ENCODE measurements at regions not wholly inside any gene's neighbourhood (a gene's known extent, or its start where the extent isn't known, plus 50 kb on each side); places are given as distances from the start of the nearest gene placed in this dataset.

GRCh38 chr6:93745306-93745705 lies 325.9 kb upstream of the EPHA7 start:
- Histone ChIP-seq H3K27ac (no peak overlapping the region), H3K4me1 (no peaks in the 10 kb centered on the region), H3K36me3 (no peaks in the 10 kb centered on the region), H3K4me3 (no peak overlapping the region), H3K9me3 (peaks cover 0 to 8% (median 0%) of the 10 kb centered on the region in 8 donors), H3K27me3 (replicated peaks in 1 of 7) (no peaks in the 10 kb centered on the region)
- no peak for DNase-seq
- no peak for TF ChIP-seq POLR2AphosphoS5 (IDR thresholded peaks at IDR 0.05)
- no peak for TF ChIP-seq CTCF (IDR thresholded peaks at IDR 0.05 in 8 of 11, conservative IDR thresholded peaks at IDR 0.05 in 3 of 11)
- no peak for TF ChIP-seq POLR2A (IDR thresholded peaks at IDR 0.05)
- 72 to 85% (median 80%) methylated on average over 2 of the region's 2 CpGs for WGBS, 5 donors
- intact Hi-C loops (cut with DNase I; ENCODE audit: low total_unique reads): no loop called here

- H3K4me3 ChIP-seq: no peak overlapping the region
- no peaks in the 10 kb centered on the region for H3K27me3 ChIP-seq (replicated peaks in 1 of 7)
- H3K27ac ChIP-seq: no peak overlapping the region
- no peak for DNase-seq
- TF ChIP-seq POLR2A (IDR thresholded peaks at IDR 0.05): no peak
- TF ChIP-seq POLR2AphosphoS5 (IDR thresholded peaks at IDR 0.05): no peak
- no peak for TF ChIP-seq CTCF (IDR thresholded peaks at IDR 0.05 in 8 of 11, conservative IDR thresholded peaks at IDR 0.05 in 3 of 11)
- H3K36me3 ChIP-seq: no peaks in the 10 kb centered on the region
- H3K9me3 ChIP-seq: no peaks in the 10 kb centered on the region
- 84 to 90% (median 86%) methylated on average over 3 of the region's 3 CpGs for WGBS, 5 donors
- H3K4me1 ChIP-seq: no peaks in the 10 kb centered on the region
- intact Hi-C loops (cut with DNase I; ENCODE audit: low total_unique reads): no loop called here
Measured at GRCh38 chr6:93735099-93735498, 315.7 kb upstream of the EPHA7 start.

GRCh38 chr6:93731306-93731705 lies 311.9 kb upstream of the EPHA7 start:
- Histone ChIP-seq H3K4me3 (no peak overlapping the region), H3K9me3 (no peaks in the 10 kb centered on the region), H3K27ac (no peak overlapping the region), H3K27me3 (replicated peaks in 1 of 7) (no peaks in the 10 kb centered on the region), H3K36me3 (no peaks in the 10 kb centered on the region), H3K4me1 (no peaks in the 10 kb centered on the region)
- intact Hi-C loops (cut with DNase I; ENCODE audit: low total_unique reads): no loop called here
- no peak for TF ChIP-seq CTCF (IDR thresholded peaks at IDR 0.05 in 8 of 11, conservative IDR thresholded peaks at IDR 0.05 in 3 of 11)
- TF ChIP-seq POLR2AphosphoS5 (IDR thresholded peaks at IDR 0.05): no peak
- no peak for TF ChIP-seq POLR2A (IDR thresholded peaks at IDR 0.05)
- DNase-seq: no peak
- WGBS, 5 donors: 90 to 97% (median 92%) methylated on average over 1 of the region's 1 CpG

- no peaks in the 10 kb centered on the region for H3K4me1 ChIP-seq
- 59 to 64% (median 62%) methylated on average over 2 of the region's 2 CpGs for WGBS, 5 donors
- H3K27me3 ChIP-seq (replicated peaks in 1 of 7): no peaks in the 10 kb centered on the region
- TF ChIP-seq CTCF (IDR thresholded peaks at IDR 0.05 in 8 of 11, conservative IDR thresholded peaks at IDR 0.05 in 3 of 11) (no peak), POLR2A (IDR thresholded peaks at IDR 0.05) (no peak), POLR2AphosphoS5 (IDR thresholded peaks at IDR 0.05) (no peak)
- DNase-seq: no peak
- H3K9me3 ChIP-seq: no peaks in the 10 kb centered on the region
- H3K36me3 ChIP-seq: no peaks in the 10 kb centered on the region
- H3K27ac ChIP-seq: no peak overlapping the region
- intact Hi-C loops (cut with DNase I; ENCODE audit: low total_unique reads): no loop called here
- H3K4me3 ChIP-seq: no peak overlapping the region
Measured at GRCh38 chr6:93728150-93728549, 308.8 kb upstream of the EPHA7 start.
